ENCODE measurements at regions not wholly inside any gene's neighbourhood (a gene's known extent, or its start where the extent isn't known, plus 50 kb on each side); places are given as distances from the start of the nearest gene placed in this dataset.
"Not testable (repeated sequence)": the region's sequence is repeated elsewhere in the genome, so short reads cannot be mapped to it uniquely, and the experiment has no call there.

GRCh38 chr3:152650177-152650576 lies 184.8 kb upstream of the P2RY1 start:
- DNase-seq (no peak), ATAC-seq (ENCODE audit: poor library complexity) (no peak)
- H3K4me3 Mint-ChIP-seq: no peak overlapping the region
- no peaks in the 10 kb centered on the region for H3K36me3 ChIP-seq (ENCODE audit: insufficient read depth, low read length)
- TF ChIP-seq CTCF (IDR thresholded peaks at IDR 0.05): no peak
- no peaks in the 10 kb centered on the region for H3K9me3 Mint-ChIP-seq
- no peak overlapping the region for H3K27ac Mint-ChIP-seq
- no peaks in the 10 kb centered on the region for H3K4me1 ChIP-seq (ENCODE audit: insufficient read depth, low read length)
- CTCF ChIA-PET: no interaction called here
- H3K4me3 ChIP-seq (ENCODE audit: low read length): no peak overlapping the region
- H3K27ac ChIP-seq (ENCODE audit: low read depth in 1 of 2, low read length in 2 of 2): no peak overlapping the region
- no peaks in the 10 kb centered on the region for H3K36me3 Mint-ChIP-seq (ENCODE audit: low read depth)
- H3K27me3 ChIP-seq (ENCODE audit: control insufficient read depth in 1 of 2, insufficient read depth in 2 of 2, low read length in 2 of 2): no peaks in the 10 kb centered on the region
- H3K9me3 ChIP-seq (ENCODE audit: control insufficient read depth in 1 of 2, insufficient read depth in 1 of 2, low read length in 2 of 2): no peaks in the 10 kb centered on the region
- POLR2A ChIA-PET: no interaction called here
- no peaks in the 10 kb centered on the region for H3K4me1 Mint-ChIP-seq (ENCODE audit: low read depth)
- H3K27me3 Mint-ChIP-seq: peaks cover 3% of the 10 kb centered on the region
- intact Hi-C loops (cut with DNase I, micrococcal nuclease): no loop called here

GRCh38 chr3:152650923-152651322 lies 184.0 kb upstream of the P2RY1 start:
- intact Hi-C loops (cut with DNase I, micrococcal nuclease); H3K27ac Mint-ChIP-seq; ATAC-seq (ENCODE audit: poor library complexity); H3K27me3 ChIP-seq (ENCODE audit: control insufficient read depth in 1 of 2, insufficient read depth in 2 of 2, low read length in 2 of 2); H3K36me3 ChIP-seq (ENCODE audit: insufficient read depth, low read length); H3K9me3 Mint-ChIP-seq; H3K27me3 Mint-ChIP-seq; H3K4me1 ChIP-seq (ENCODE audit: insufficient read depth, low read length); H3K4me3 ChIP-seq (ENCODE audit: low read length); H3K36me3 Mint-ChIP-seq (ENCODE audit: low read depth); POLR2A ChIA-PET; H3K27ac ChIP-seq (ENCODE audit: low read depth in 1 of 2, low read length in 2 of 2); CTCF ChIA-PET; H3K4me3 Mint-ChIP-seq; H3K4me1 Mint-ChIP-seq (ENCODE audit: low read depth); H3K9me3 ChIP-seq (ENCODE audit: control insufficient read depth in 1 of 2, insufficient read depth in 1 of 2, low read length in 2 of 2); DNase-seq: not testable (repeated sequence)

- CTCF ChIA-PET: no interaction called here
- no peak for ATAC-seq (ENCODE audit: poor library complexity)
- DNase-seq: no peak
- Histone ChIP-seq H3K9me3 (ENCODE audit: control insufficient read depth in 1 of 2, insufficient read depth in 1 of 2, low read length in 2 of 2) (no peaks in the 10 kb centered on the region), H3K27ac (ENCODE audit: low read depth in 1 of 2, low read length in 2 of 2) (no peak overlapping the region), H3K4me1 (ENCODE audit: insufficient read depth, low read length) (no peaks in the 10 kb centered on the region), H3K4me3 (ENCODE audit: low read length) (no peak overlapping the region), H3K27me3 (ENCODE audit: control insufficient read depth in 1 of 2, insufficient read depth in 2 of 2, low read length in 2 of 2) (peaks cover 0 to 6% of the 10 kb centered on the region in 2 experiments), H3K36me3 (ENCODE audit: insufficient read depth, low read length) (no peaks in the 10 kb centered on the region)
- intact Hi-C loops (cut with DNase I, micrococcal nuclease): no loop called here
- Mint-ChIP-seq H3K4me3 (no peak overlapping the region), H3K4me1 (ENCODE audit: low read depth) (peaks cover 5% of the 10 kb centered on the region), H3K36me3 (ENCODE audit: low read depth) (no peaks in the 10 kb centered on the region), H3K9me3 (peaks cover 3% of the 10 kb centered on the region), H3K27ac (no peak overlapping the region), H3K27me3 (peaks cover 12% of the 10 kb centered on the region)
- no peak for TF ChIP-seq CTCF (IDR thresholded peaks at IDR 0.05)
- POLR2A ChIA-PET: no interaction called here
These were observed 178.5 kb upstream of the P2RY1 start for GRCh38 chr3:152656214-152656971.

- POLR2A ChIA-PET: no interaction called here
- DNase-seq (no peak), ATAC-seq (ENCODE audit: poor library complexity) (no peak)
- Mint-ChIP-seq H3K27me3 (peaks cover 12% of the 10 kb centered on the region), H3K9me3 (peaks cover 5% of the 10 kb centered on the region), H3K4me1 (ENCODE audit: low read depth) (peaks cover 5% of the 10 kb centered on the region), H3K4me3 (no peak overlapping the region), H3K27ac (no peak overlapping the region), H3K36me3 (ENCODE audit: low read depth) (no peaks in the 10 kb centered on the region)
- Histone ChIP-seq H3K27ac (ENCODE audit: low read depth in 1 of 2, low read length in 2 of 2) (no peak overlapping the region), H3K4me3 (ENCODE audit: low read length) (no peak overlapping the region), H3K36me3 (ENCODE audit: insufficient read depth, low read length) (no peaks in the 10 kb centered on the region), H3K4me1 (ENCODE audit: insufficient read depth, low read length) (no peaks in the 10 kb centered on the region), H3K27me3 (ENCODE audit: control insufficient read depth in 1 of 2, insufficient read depth in 2 of 2, low read length in 2 of 2) (peaks cover 0 to 6% of the 10 kb centered on the region in 2 experiments), H3K9me3 (ENCODE audit: control insufficient read depth in 1 of 2, insufficient read depth in 1 of 2, low read length in 2 of 2) (no peaks in the 10 kb centered on the region)
- CTCF ChIA-PET: no interaction called here
- TF ChIP-seq CTCF (IDR thresholded peaks at IDR 0.05): no peak
- intact Hi-C loops (cut with DNase I, micrococcal nuclease): no loop called here
These were observed 178.0 kb upstream of the P2RY1 start for GRCh38 chr3:152656972-152657355.

Measured in CD4-positive, alpha-beta T cell (primary cell).